ENCODE measurements at regions not wholly inside any gene's neighbourhood (a gene's known extent, or its start where the extent isn't known, plus 50 kb on each side); places are given as distances from the start of the nearest gene placed in this dataset.
"Not testable (repeated sequence)": the region's sequence is repeated elsewhere in the genome, so short reads cannot be mapped to it uniquely, and the experiment has no call there.

DNA sequence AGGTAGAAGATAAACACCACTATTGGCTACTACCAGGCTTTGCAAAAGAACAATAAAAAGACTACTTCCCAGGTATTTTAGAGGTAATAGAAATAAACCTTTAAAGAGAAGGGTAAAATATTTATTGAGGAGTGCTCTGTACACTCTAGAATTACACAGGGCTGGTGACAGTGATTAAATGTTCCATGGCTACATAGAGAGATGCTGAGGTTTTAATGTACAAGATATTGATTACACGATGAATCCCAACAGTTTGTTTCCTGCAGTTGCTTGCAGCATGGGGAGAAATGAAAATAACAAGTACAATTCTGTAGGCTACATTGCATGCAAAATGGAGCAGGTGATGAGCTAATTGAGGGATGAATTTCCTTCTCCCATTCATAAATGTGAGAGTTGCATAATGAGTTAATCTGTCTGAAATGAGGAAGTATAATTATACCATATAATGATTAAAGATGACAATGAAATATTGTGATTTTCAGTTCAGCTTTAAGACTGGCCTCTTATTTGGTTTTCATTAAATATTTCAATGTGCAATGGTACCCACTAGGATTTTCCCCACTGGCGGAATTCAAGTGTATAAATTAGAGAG lies 266.1 kb downstream of the SOCS6 start:
- ChIA-PET POLR2A (no interaction called here), CTCF (interaction anchor here (1.0 to 1.4 kb wide), 3 partner anchors 11 to 49 kb away, joined by 3 to 4 read pairs (median 3); no protein-coding TSS in a partner anchor)
- DNase-seq (ENCODE audit: extremely low spot score), result no peak
- TF ChIP-seq, protein P1, sequence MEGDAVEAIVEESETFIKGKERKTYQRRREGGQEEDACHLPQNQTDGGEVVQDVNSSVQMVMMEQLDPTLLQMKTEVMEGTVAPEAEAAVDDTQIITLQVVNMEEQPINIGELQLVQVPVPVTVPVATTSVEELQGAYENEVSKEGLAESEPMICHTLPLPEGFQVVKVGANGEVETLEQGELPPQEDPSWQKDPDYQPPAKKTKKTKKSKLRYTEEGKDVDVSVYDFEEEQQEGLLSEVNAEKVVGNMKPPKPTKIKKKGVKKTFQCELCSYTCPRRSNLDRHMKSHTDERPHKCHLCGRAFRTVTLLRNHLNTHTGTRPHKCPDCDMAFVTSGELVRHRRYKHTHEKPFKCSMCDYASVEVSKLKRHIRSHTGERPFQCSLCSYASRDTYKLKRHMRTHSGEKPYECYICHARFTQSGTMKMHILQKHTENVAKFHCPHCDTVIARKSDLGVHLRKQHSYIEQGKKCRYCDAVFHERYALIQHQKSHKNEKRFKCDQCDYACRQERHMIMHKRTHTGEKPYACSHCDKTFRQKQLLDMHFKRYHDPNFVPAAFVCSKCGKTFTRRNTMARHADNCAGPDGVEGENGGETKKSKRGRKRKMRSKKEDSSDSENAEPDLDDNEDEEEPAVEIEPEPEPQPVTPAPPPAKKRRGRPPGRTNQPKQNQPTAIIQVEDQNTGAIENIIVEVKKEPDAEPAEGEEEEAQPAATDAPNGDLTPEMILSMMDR (IDR thresholded peaks at IDR 0.05; ENCODE audit: control extremely low read depth, extremely low read depth, low read depth, missing control alignments), result no peak

- TF ChIP-seq, protein P1 (IDR thresholded peaks at IDR 0.05; ENCODE audit: control extremely low read depth, extremely low read depth, low read depth, missing control alignments), result no peak
- CTCF ChIA-PET, result interaction anchor here (1.3 kb wide), 1 partner anchor 32 kb away, joined by 3 read pairs; no protein-coding TSS in a partner anchor
- POLR2A ChIA-PET, result no interaction called here
- no peak for DNase-seq (ENCODE audit: extremely low spot score)
Measured at GRCh38 chr18:70553936-70554260, 265.1 kb downstream of the SOCS6 start.

GRCh38 chr18:70553245-70553935 lies 264.5 kb downstream of the SOCS6 start:
- no peak for DNase-seq (ENCODE audit: extremely low spot score)
- TF ChIP-seq, protein P1 (IDR thresholded peaks at IDR 0.05; ENCODE audit: control extremely low read depth, extremely low read depth, low read depth, missing control alignments), result no peak
- ChIA-PET CTCF (interaction anchor here (1.3 kb wide), 1 partner anchor 32 kb away, joined by 3 read pairs; no protein-coding TSS in a partner anchor), POLR2A (no interaction called here)

- POLR2A ChIA-PET, result no interaction called here
- CTCF ChIA-PET, result interaction anchor here (1.1 kb wide), 1 partner anchor 11 kb away, joined by 4 read pairs; no protein-coding TSS in a partner anchor
- TF ChIP-seq, protein P1 (IDR thresholded peaks at IDR 0.05; ENCODE audit: control extremely low read depth, extremely low read depth, low read depth, missing control alignments), result no peak
- DNase-seq (ENCODE audit: extremely low spot score), result no peak
Measured at GRCh38 chr18:70536370-70537062, 247.7 kb downstream of the SOCS6 start.

- ChIA-PET CTCF (interaction anchor here (1.1 kb wide), 1 partner anchor 123 kb away, joined by 3 read pairs; no protein-coding TSS in a partner anchor), POLR2A (no interaction called here)
- no peak for DNase-seq (ENCODE audit: extremely low spot score)
- TF ChIP-seq, protein P1 (IDR thresholded peaks at IDR 0.05; ENCODE audit: control extremely low read depth, extremely low read depth, low read depth, missing control alignments), result no peak
Measured at GRCh38 chr18:70535041-70535440, 246.2 kb downstream of the SOCS6 start.

DNA sequence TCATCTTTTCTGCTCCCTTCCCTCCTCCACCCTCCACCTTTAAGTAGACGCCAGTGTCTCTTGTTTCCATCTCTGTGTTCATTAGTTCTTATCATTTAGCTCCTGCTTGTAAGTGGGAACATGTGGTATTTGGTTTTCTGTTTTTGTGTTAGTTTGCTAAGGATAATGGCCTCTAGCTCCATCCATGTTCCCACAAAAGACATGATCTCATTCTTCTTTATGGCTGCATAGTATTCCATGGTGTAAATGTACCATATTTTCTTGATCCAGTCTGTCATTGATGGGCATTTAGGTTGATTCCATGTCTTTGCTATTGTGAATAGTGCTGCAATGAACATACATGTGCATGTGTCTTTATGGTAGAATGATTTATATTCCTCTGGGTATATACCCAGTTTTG lies 236.5 kb downstream of the SOCS6 start:
- CTCF ChIA-PET, result interaction anchor here (1.6 kb wide), 1 partner anchor 12 kb away, joined by 4 read pairs; no protein-coding TSS in a partner anchor
- DNase-seq (ENCODE audit: extremely low spot score); POLR2A ChIA-PET: not testable (repeated sequence)

DNA sequence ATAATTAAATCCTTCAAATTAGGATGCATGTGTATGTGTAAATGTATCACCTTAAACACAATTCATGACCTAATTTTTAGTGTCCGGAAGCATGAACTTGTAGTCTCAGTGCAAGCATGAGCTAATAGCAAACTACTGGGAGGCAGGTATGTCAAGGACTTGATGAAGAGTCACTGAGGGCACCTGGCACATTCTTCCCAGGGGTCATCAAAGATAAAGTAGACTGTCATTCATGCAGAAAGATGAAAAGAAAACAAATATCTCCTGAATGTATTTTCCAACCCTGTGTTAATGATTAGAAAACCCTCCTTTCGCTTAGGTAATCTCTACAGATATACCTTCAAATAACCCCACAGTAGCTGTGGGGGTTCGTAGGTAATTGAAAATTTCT lies 234.9 kb downstream of the SOCS6 start:
- ChIA-PET POLR2A (no interaction called here), CTCF (no interaction called here)
- TF ChIP-seq, protein P1 (IDR thresholded peaks at IDR 0.05; ENCODE audit: control extremely low read depth, extremely low read depth, low read depth, missing control alignments), result no peak
- DNase-seq (ENCODE audit: extremely low spot score), result no peak

Measured in GM10248 (cell line).